ENCODE measurements at regions not wholly inside any gene's neighbourhood (a gene's known extent, or its start where the extent isn't known, plus 50 kb on each side); places are given as distances from the start of the nearest gene placed in this dataset.

- no peak for DNase-seq (ENCODE audit: low spot score)
- Histone ChIP-seq H3K27me3 (ENCODE audit: control insufficient read depth in 4 of 4, insufficient read depth in 4 of 4, low read length in 3 of 4) (no peaks in the 10 kb centered on the region), H3K4me1 (ENCODE audit: control insufficient read depth in 4 of 4, insufficient read depth in 4 of 4, low read length in 3 of 4) (no peaks in the 10 kb centered on the region), H3K27ac (ENCODE audit: low read depth in 1 of 2, low read length in 2 of 2) (no peak overlapping the region), H3K4me3 (ENCODE audit: low read depth in 1 of 3, low read length in 3 of 3) (no peak overlapping the region), H3K9me3 (ENCODE audit: control insufficient read depth in 4 of 4, low read length in 3 of 4) (no peaks in the 10 kb centered on the region), H3K36me3 (ENCODE audit: control insufficient read depth in 4 of 4, insufficient read depth in 3 of 4, low read depth in 1 of 4, low read length in 3 of 4) (no peaks in the 10 kb centered on the region), H3K9ac (ENCODE audit: low read depth in 1 of 2, low read length in 2 of 2) (no peak overlapping the region)
- TF ChIP-seq FOXA1 (IDR thresholded peaks at IDR 0.05) = no peak
- TF ChIP-seq, protein P1, sequence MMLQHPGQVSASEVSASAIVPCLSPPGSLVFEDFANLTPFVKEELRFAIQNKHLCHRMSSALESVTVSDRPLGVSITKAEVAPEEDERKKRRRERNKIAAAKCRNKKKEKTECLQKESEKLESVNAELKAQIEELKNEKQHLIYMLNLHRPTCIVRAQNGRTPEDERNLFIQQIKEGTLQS (IDR thresholded peaks at IDR 0.05) = no peak
- WGBS = 78% methylated on average over 1 of the region's 1 CpG
Observed at GRCh38 chr4:11919316-11919715, 490.6 kb upstream of the HS3ST1 start.

DNA sequence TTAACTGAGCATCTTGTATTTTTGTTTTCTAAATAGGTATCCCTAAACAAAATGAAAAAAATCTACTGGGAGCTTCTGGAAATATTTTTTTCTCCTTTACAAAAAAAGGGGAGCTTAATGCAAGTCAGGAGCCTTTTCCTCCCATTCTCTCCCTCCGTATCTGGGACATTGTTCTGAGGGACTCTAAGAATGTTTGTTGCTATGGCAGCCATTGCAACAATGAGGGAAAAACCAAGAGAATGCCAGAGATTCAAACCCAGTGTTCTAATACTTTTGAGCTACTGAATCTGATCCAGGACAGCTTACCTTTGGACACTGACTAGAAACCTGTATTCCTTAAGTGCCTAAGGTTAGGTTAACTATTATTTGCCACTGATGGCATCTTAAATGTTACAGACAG is 485.7 kb upstream of the HS3ST1 start:
- no peaks in the 10 kb centered on the region for H3K36me3 ChIP-seq (ENCODE audit: control insufficient read depth in 4 of 4, insufficient read depth in 3 of 4, low read depth in 1 of 4, low read length in 3 of 4)
- H3K4me3 ChIP-seq (ENCODE audit: low read depth in 1 of 3, low read length in 3 of 3) = no peak overlapping the region
- H3K9ac ChIP-seq (ENCODE audit: low read depth in 1 of 2, low read length in 2 of 2) = no peak overlapping the region
- H3K27me3 ChIP-seq (ENCODE audit: control insufficient read depth in 4 of 4, insufficient read depth in 4 of 4, low read length in 3 of 4) = no peaks in the 10 kb centered on the region
- no peak for TF ChIP-seq RAD21 (IDR thresholded peaks at IDR 0.05)
- TF ChIP-seq, protein P1 (IDR thresholded peaks at IDR 0.05) = no peak
- no peak for TF ChIP-seq JUND (IDR thresholded peaks at IDR 0.05)
- TF ChIP-seq RXRA (IDR thresholded peaks at IDR 0.05) = no peak
- TF ChIP-seq HNF4A (conservative IDR thresholded peaks at IDR 0.05) = no peak
- TF ChIP-seq HNF4G (IDR thresholded peaks at IDR 0.05) = no peak
- TF ChIP-seq NR2F2 (IDR thresholded peaks at IDR 0.05) = no peak
- TF ChIP-seq, protein P2, sequence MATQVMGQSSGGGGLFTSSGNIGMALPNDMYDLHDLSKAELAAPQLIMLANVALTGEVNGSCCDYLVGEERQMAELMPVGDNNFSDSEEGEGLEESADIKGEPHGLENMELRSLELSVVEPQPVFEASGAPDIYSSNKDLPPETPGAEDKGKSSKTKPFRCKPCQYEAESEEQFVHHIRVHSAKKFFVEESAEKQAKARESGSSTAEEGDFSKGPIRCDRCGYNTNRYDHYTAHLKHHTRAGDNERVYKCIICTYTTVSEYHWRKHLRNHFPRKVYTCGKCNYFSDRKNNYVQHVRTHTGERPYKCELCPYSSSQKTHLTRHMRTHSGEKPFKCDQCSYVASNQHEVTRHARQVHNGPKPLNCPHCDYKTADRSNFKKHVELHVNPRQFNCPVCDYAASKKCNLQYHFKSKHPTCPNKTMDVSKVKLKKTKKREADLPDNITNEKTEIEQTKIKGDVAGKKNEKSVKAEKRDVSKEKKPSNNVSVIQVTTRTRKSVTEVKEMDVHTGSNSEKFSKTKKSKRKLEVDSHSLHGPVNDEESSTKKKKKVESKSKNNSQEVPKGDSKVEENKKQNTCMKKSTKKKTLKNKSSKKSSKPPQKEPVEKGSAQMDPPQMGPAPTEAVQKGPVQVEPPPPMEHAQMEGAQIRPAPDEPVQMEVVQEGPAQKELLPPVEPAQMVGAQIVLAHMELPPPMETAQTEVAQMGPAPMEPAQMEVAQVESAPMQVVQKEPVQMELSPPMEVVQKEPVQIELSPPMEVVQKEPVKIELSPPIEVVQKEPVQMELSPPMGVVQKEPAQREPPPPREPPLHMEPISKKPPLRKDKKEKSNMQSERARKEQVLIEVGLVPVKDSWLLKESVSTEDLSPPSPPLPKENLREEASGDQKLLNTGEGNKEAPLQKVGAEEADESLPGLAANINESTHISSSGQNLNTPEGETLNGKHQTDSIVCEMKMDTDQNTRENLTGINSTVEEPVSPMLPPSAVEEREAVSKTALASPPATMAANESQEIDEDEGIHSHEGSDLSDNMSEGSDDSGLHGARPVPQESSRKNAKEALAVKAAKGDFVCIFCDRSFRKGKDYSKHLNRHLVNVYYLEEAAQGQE (IDR thresholded peaks at IDR 0.05) = no peak
- no peak for TF ChIP-seq YY1 (IDR thresholded peaks at IDR 0.05)
- no peak for TF ChIP-seq MAX (IDR thresholded peaks at IDR 0.05)
- TF ChIP-seq ZBTB33 (IDR thresholded peaks at IDR 0.05) = no peak
- no peak for TF ChIP-seq FOXA1 (IDR thresholded peaks at IDR 0.05)
- no peak for TF ChIP-seq SP1 (IDR thresholded peaks at IDR 0.05)
- no peak for TF ChIP-seq TAF1 (conservative IDR thresholded peaks at IDR 0.05)
- no peak for TF ChIP-seq FOXA2 (IDR thresholded peaks at IDR 0.05)
- TF ChIP-seq, protein P3, sequence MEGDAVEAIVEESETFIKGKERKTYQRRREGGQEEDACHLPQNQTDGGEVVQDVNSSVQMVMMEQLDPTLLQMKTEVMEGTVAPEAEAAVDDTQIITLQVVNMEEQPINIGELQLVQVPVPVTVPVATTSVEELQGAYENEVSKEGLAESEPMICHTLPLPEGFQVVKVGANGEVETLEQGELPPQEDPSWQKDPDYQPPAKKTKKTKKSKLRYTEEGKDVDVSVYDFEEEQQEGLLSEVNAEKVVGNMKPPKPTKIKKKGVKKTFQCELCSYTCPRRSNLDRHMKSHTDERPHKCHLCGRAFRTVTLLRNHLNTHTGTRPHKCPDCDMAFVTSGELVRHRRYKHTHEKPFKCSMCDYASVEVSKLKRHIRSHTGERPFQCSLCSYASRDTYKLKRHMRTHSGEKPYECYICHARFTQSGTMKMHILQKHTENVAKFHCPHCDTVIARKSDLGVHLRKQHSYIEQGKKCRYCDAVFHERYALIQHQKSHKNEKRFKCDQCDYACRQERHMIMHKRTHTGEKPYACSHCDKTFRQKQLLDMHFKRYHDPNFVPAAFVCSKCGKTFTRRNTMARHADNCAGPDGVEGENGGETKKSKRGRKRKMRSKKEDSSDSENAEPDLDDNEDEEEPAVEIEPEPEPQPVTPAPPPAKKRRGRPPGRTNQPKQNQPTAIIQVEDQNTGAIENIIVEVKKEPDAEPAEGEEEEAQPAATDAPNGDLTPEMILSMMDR (IDR thresholded peaks at IDR 0.05; ENCODE audit: low read depth, low read length, missing input control) = no peak
- no peaks in the 10 kb centered on the region for H3K9me3 ChIP-seq (ENCODE audit: control insufficient read depth in 4 of 4, low read length in 3 of 4)
- H3K4me1 ChIP-seq (ENCODE audit: control insufficient read depth in 4 of 4, insufficient read depth in 4 of 4, low read length in 3 of 4) = no peaks in the 10 kb centered on the region
- no peak for DNase-seq (ENCODE audit: low spot score)
- no peak overlapping the region for H3K27ac ChIP-seq (ENCODE audit: low read depth in 1 of 2, low read length in 2 of 2)
- WGBS = 17% methylated on average over 1 of the region's 1 CpG
